NB4 (cell line): ENCODE measurements at regions not wholly inside any gene's neighbourhood (a gene's known extent, or its start where the extent isn't known, plus 50 kb on each side); places are given as distances from the start of the nearest gene placed in this dataset.
A peak's percentile ranks its signal among the peaks of the same experiment; 100 is the strongest.
"Not testable (repeated sequence)": the region's sequence is repeated elsewhere in the genome, so short reads cannot be mapped to it uniquely, and the experiment has no call there.

ENCODE experiments used
- DNase-seq: peaks from one replicate; pipeline ENCODE4 v3.0.0; 2010; ENCODE audit warnings: low read depth
- H3K4me3 ChIP-seq: one replicate; pipeline ENCODE4 v1.5.1; 2011; ENCODE audit warnings: mild to moderate bottlenecking, low read depth, low read length, moderate library complexity
- MYC ChIP-seq: IDR thresholded peaks from 2 replicates; pipeline ENCODE4 v1.6.1; 2011; ENCODE audit warnings: low read depth, low read length
- POLR2A ChIP-seq: IDR thresholded peaks from 2 replicates; pipeline ENCODE4 v1.6.1; 2011; ENCODE audit warnings: mild to moderate bottlenecking; ENCODE audit not compliant: insufficient read length; ENCODE audit errors: extremely low read depth
- TF ChIP-seq, protein P1 (sequence below): IDR thresholded peaks from one replicate; pipeline ENCODE4 v1.5.1; 2012; ENCODE audit warnings: low read depth, low read length
- TF ChIP-seq, protein P2 (sequence below): IDR thresholded peaks from 2 replicates; pipeline ENCODE4 v1.6.1; 2011; ENCODE audit warnings: low read depth, low read length

- no peak for DNase-seq
- no peak overlapping the region for H3K4me3 ChIP-seq
- TF ChIP-seq MYC = no peak
- TF ChIP-seq, protein P1, sequence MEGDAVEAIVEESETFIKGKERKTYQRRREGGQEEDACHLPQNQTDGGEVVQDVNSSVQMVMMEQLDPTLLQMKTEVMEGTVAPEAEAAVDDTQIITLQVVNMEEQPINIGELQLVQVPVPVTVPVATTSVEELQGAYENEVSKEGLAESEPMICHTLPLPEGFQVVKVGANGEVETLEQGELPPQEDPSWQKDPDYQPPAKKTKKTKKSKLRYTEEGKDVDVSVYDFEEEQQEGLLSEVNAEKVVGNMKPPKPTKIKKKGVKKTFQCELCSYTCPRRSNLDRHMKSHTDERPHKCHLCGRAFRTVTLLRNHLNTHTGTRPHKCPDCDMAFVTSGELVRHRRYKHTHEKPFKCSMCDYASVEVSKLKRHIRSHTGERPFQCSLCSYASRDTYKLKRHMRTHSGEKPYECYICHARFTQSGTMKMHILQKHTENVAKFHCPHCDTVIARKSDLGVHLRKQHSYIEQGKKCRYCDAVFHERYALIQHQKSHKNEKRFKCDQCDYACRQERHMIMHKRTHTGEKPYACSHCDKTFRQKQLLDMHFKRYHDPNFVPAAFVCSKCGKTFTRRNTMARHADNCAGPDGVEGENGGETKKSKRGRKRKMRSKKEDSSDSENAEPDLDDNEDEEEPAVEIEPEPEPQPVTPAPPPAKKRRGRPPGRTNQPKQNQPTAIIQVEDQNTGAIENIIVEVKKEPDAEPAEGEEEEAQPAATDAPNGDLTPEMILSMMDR = no peak
- TF ChIP-seq POLR2A = no peak
- TF ChIP-seq, protein P2, sequence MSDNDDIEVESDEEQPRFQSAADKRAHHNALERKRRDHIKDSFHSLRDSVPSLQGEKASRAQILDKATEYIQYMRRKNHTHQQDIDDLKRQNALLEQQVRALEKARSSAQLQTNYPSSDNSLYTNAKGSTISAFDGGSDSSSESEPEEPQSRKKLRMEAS = no peak
Measured at GRCh38 chr10:123270806-123271205, 116.6 kb downstream of the BUB3 start.

- TF ChIP-seq, protein P1 = peak; percentile 18
- TF ChIP-seq POLR2A = no peak
- peak; percentile 7 for DNase-seq
- H3K4me3 ChIP-seq = no peak overlapping the region
Measured at GRCh38 chr10:123272171-123272570, 118.0 kb downstream of the BUB3 start.

DNA sequence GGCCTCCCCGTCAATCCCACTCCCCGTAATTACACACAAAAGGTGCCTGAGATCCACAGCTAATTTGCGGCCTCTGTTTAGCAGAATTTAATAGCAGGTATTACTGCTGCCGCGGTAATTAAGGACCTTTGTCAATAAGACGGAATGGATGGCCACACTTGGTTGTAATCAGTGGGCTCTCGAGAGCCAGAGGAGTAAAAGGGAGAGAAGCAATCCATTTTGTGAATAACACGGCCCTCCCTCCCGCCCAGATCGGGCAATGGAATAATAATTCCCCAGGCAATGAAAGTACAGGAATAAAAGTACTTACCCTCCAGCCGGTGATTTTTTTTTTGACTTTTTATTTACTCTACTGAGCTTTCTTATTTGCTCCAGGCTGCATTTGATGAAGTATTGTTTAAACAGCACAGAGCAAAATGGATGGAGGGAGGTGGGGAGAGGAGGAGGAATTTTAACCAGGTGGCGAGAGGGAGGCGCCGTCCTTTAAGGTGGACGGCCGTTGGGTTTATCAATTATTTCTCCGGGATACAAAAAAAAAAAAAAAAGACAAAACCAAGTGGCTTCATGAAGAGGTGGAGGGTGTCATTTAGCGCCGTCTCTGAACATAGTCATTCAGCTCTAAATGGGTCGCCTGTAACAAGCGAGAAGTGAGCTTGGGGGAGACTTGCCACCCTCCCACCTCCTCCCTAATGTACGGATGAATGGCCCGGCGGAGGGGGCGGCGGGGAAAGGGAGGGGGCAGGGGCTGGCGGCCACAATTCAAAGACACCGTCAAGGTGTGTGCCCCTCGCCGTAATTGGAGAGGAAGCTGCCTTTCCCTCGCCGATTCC is 120.3 kb downstream of the BUB3 start:
- TF ChIP-seq MYC = no peak
- TF ChIP-seq, protein P2 = no peak
- TF ChIP-seq POLR2A = no peak
- TF ChIP-seq, protein P1 = no peak
- H3K4me3 ChIP-seq = no peak overlapping the region
- no peak for DNase-seq

DNA sequence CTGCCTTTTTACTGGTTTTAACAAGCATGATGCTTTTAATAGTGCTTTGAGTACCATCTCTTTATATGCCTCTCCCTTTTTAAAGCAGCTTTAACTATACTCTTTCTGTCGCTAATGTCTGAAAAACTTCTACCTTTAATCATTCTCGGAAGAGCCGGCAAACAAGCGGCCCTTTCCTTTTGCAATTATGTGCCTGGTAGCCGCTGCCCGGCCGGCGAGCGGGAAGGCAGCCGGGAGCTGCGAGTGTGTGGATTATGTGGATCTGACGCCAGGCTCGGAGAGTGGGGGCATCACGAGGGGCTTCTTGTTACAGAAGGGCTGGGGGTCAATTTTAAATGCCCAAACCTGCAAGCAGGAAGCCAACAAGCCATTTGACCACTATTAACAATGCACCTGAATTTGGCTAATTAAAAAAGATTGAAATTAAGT is 120.9 kb downstream of the BUB3 start:
- DNase-seq = no peak
- TF ChIP-seq, protein P1 = no peak
- TF ChIP-seq POLR2A = no peak
- TF ChIP-seq, protein P2 = no peak
- no peak for TF ChIP-seq MYC
- no peak overlapping the region for H3K4me3 ChIP-seq

- no peak overlapping the region for H3K4me3 ChIP-seq
- DNase-seq = no peak
- TF ChIP-seq MYC = no peak
Measured at GRCh38 chr10:123278445-123278844, 124.2 kb downstream of the BUB3 start.

GRCh38 chr10:123283371-123283770 is 129.2 kb downstream of the BUB3 start:
- not testable (repeated sequence) for H3K4me3 ChIP-seq, DNase-seq

DNA sequence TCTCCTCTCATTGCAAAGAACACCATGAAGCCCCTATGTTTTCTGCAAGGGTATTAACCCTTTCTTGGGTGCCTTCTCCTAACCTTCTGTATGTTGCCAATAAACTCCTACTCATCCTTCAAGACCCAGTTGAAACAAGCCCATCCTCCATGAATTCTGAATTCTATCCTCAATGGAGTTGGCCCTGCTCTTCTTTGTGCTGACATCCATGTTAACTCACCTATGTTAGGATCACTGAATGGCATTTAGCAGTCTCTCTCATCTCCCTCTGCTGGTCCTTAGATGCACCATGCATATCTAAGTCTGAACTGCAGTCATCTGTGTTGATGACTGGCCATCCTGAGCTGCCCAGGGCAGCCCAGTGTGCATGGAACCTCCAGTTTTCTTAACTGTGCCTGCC is 129.8 kb downstream of the BUB3 start:
- TF ChIP-seq, protein P1 = no peak
- no peak overlapping the region for H3K4me3 ChIP-seq
- no peak for DNase-seq
